Rectal smooth muscle tissue (tissue), 1 donor: ENCODE measurements at regions not wholly inside any gene's neighbourhood (a gene's known extent, or its start where the extent isn't known, plus 50 kb on each side); places are given as distances from the start of the nearest gene placed in this dataset.

Source experiments
- H3K27ac ChIP-seq: one replicate; pipeline ENCODE4 v1.7.0; 2013; ENCODE audit warnings: low read depth, low read length, inconsistent platforms
- H3K27me3 ChIP-seq: one replicate; pipeline ENCODE4 v1.7.0; 2013; ENCODE audit warnings: low read length; ENCODE audit not compliant: control insufficient read depth, insufficient read depth
- H3K36me3 ChIP-seq: one replicate; pipeline ENCODE4 v1.7.0; 2013; ENCODE audit warnings: low read length; ENCODE audit not compliant: control insufficient read depth, insufficient read depth
- H3K4me1 ChIP-seq: one replicate; pipeline ENCODE4 v1.7.0; 2013; ENCODE audit warnings: low read length; ENCODE audit not compliant: control insufficient read depth, insufficient read depth
- H3K4me3 ChIP-seq: one replicate; pipeline ENCODE4 v1.7.0; 2013; ENCODE audit warnings: low read length
- H3K9ac ChIP-seq: one replicate; pipeline ENCODE4 v1.7.0; 2013; ENCODE audit warnings: low read length

- Histone ChIP-seq H3K9ac (no peak overlapping the region), H3K4me3 (no peak overlapping the region), H3K4me1 (no peaks in the 10 kb centered on the region), H3K27me3 (no peaks in the 10 kb centered on the region), H3K27ac (no peak overlapping the region), H3K36me3 (no peaks in the 10 kb centered on the region)
Measured at GRCh38 chr6:43916924-43917877, 147.2 kb downstream of the VEGFA start.

- no peaks in the 10 kb centered on the region for H3K4me1 ChIP-seq
- H3K36me3 ChIP-seq: no peaks in the 10 kb centered on the region
- no peaks in the 10 kb centered on the region for H3K27me3 ChIP-seq
- no peak overlapping the region for H3K4me3 ChIP-seq
- no peak overlapping the region for H3K27ac ChIP-seq
- no peak overlapping the region for H3K9ac ChIP-seq
Measured at GRCh38 chr6:43915986-43916923, 146.2 kb downstream of the VEGFA start.

GRCh38 chr6:43915208-43915869 lies 145.3 kb downstream of the VEGFA start:
- Histone ChIP-seq H3K27ac (no peak overlapping the region), H3K27me3 (no peaks in the 10 kb centered on the region), H3K4me1 (no peaks in the 10 kb centered on the region)

GRCh38 chr6:43914272-43915147 lies 144.5 kb downstream of the VEGFA start:
- Histone ChIP-seq H3K27ac (no peak overlapping the region), H3K4me1 (no peaks in the 10 kb centered on the region), H3K9ac (no peak overlapping the region)

More at GRCh38 chr6:43915208-43915869, 145.3 kb downstream of the VEGFA start:
- no peak overlapping the region for H3K9ac ChIP-seq
- H3K36me3 ChIP-seq: no peaks in the 10 kb centered on the region
- H3K4me3 ChIP-seq: no peak overlapping the region

GRCh38 chr6:43913375-43914271 lies 143.6 kb downstream of the VEGFA start:
- H3K4me1 ChIP-seq: no peaks in the 10 kb centered on the region
- no peaks in the 10 kb centered on the region for H3K36me3 ChIP-seq
- no peak overlapping the region for H3K27ac ChIP-seq
- H3K27me3 ChIP-seq: no peaks in the 10 kb centered on the region
- no peak overlapping the region for H3K9ac ChIP-seq
- no peak overlapping the region for H3K4me3 ChIP-seq

More at GRCh38 chr6:43914272-43915147, 144.5 kb downstream of the VEGFA start:
- no peaks in the 10 kb centered on the region for H3K27me3 ChIP-seq
- no peaks in the 10 kb centered on the region for H3K36me3 ChIP-seq
- no peak overlapping the region for H3K4me3 ChIP-seq

- H3K4me3 ChIP-seq: no peak overlapping the region
- no peaks in the 10 kb centered on the region for H3K36me3 ChIP-seq
- no peak overlapping the region for H3K27ac ChIP-seq
- no peaks in the 10 kb centered on the region for H3K4me1 ChIP-seq
- H3K27me3 ChIP-seq: no peaks in the 10 kb centered on the region
- H3K9ac ChIP-seq: no peak overlapping the region
Measured at GRCh38 chr6:43912598-43913371, 142.8 kb downstream of the VEGFA start.

GRCh38 chr6:43912116-43912577 lies 142.1 kb downstream of the VEGFA start:
- no peaks in the 10 kb centered on the region for H3K4me1 ChIP-seq
- no peak overlapping the region for H3K27ac ChIP-seq
- no peaks in the 10 kb centered on the region for H3K36me3 ChIP-seq
- H3K9ac ChIP-seq: no peak overlapping the region
- H3K27me3 ChIP-seq: no peaks in the 10 kb centered on the region
- H3K4me3 ChIP-seq: no peak overlapping the region

GRCh38 chr6:43911354-43912115 lies 141.5 kb downstream of the VEGFA start:
- Histone ChIP-seq H3K9ac (no peak overlapping the region), H3K4me1 (no peaks in the 10 kb centered on the region), H3K27ac (no peak overlapping the region), H3K36me3 (no peaks in the 10 kb centered on the region), H3K27me3 (no peaks in the 10 kb centered on the region), H3K4me3 (no peak overlapping the region)

- Histone ChIP-seq H3K27me3 (no peaks in the 10 kb centered on the region), H3K4me3 (no peak overlapping the region), H3K9ac (no peak overlapping the region), H3K36me3 (no peaks in the 10 kb centered on the region), H3K4me1 (no peaks in the 10 kb centered on the region), H3K27ac (no peak overlapping the region)
Measured at GRCh38 chr6:43910638-43911353, 140.8 kb downstream of the VEGFA start.
